IPS DF 4.7 (cell line): ENCODE measurements at regions not wholly inside any gene's neighbourhood (a gene's known extent, or its start where the extent isn't known, plus 50 kb on each side); places are given as distances from the start of the nearest gene placed in this dataset.
A peak's percentile ranks its signal among the peaks of the same experiment; 100 is the strongest.
"Not testable (repeated sequence)": the region's sequence is repeated elsewhere in the genome, so short reads cannot be mapped to it uniquely, and the experiment has no call there.

Experiments
- DNase-seq: peaks from one replicate; pipeline ENCODE4 v3.0.0-alpha.2; 2013; ENCODE audit warnings: low spot score; ENCODE audit errors: extremely low read depth

GRCh38 chr12:33817713-33818112 lies 204.6 kb upstream of the ALG10 start:
- no peak for DNase-seq

GRCh38 chr12:33818313-33818712 lies 204.0 kb upstream of the ALG10 start:
- no peak for DNase-seq

- DNase-seq = no peak
Observed at GRCh38 chr12:33825442-33825841, 196.9 kb upstream of the ALG10 start.

- no peak for DNase-seq
Observed at GRCh38 chr12:33825986-33826602, 196.2 kb upstream of the ALG10 start.

- no peak for DNase-seq
Observed at GRCh38 chr12:33828326-33828725, 194.0 kb upstream of the ALG10 start.

- DNase-seq = no peak
Observed at GRCh38 chr12:33830070-33830469, 192.2 kb upstream of the ALG10 start.

GRCh38 chr12:33832900-33833299 lies 189.4 kb upstream of the ALG10 start:
- DNase-seq = no peak

GRCh38 chr12:33834672-33835071 lies 187.6 kb upstream of the ALG10 start:
- no peak for DNase-seq

GRCh38 chr12:33876618-33877017 lies 145.7 kb upstream of the ALG10 start:
- DNase-seq = no peak

GRCh38 chr12:33892425-33892824 lies 129.9 kb upstream of the ALG10 start:
- no peak for DNase-seq

- not testable (repeated sequence) for DNase-seq
Observed at GRCh38 chr12:33920460-33920859, 101.8 kb upstream of the ALG10 start.

GRCh38 chr12:33926095-33926494 lies 96.2 kb upstream of the ALG10 start:
- DNase-seq = no peak

GRCh38 chr12:33937669-33938068 lies 84.6 kb upstream of the ALG10 start:
- not testable (repeated sequence) for DNase-seq

- DNase-seq = peak; percentile 7
Observed at GRCh38 chr12:33942172-33942571, 80.1 kb upstream of the ALG10 start.

- DNase-seq = no peak
Observed at GRCh38 chr12:33944703-33945437, 77.4 kb upstream of the ALG10 start.

GRCh38 chr12:33945438-33945784 lies 76.9 kb upstream of the ALG10 start:
- DNase-seq = no peak

- not testable (repeated sequence) for DNase-seq
Observed at GRCh38 chr12:33966219-33966618, 56.1 kb upstream of the ALG10 start.

- DNase-seq = no peak
Observed at GRCh38 chr12:33967760-33968159, 54.5 kb upstream of the ALG10 start.
